H1 (cell line): ENCODE measurements at regions not wholly inside any gene's neighbourhood (a gene's known extent, or its start where the extent isn't known, plus 50 kb on each side); places are given as distances from the start of the nearest gene placed in this dataset.

Experiments used
- CTCF ChIA-PET: fragments of 300-600 bp; sonication (Branson Sonifier 250); formaldehyde crosslinking; loops from one replicate; lab custom pipeline; 2021; ENCODE audit not compliant: partially characterized antibody; lab: Charles Lee
- POLR2A ChIA-PET: fragments of 300-600 bp; sonication (Branson Sonifier 250); formaldehyde crosslinking; loops from one replicate; lab custom pipeline; 2021; ENCODE audit warnings: inconsistent platforms; ENCODE audit not compliant: partially characterized antibody; lab: Charles Lee
- DNase-seq, 2 experiments: peaks; one replicate each; pipeline versions ENCODE4 v3.0.0 to v3.0.0-alpha.2; 2010 to 2022; ENCODE audit warnings: low spot score in 2 of 2, low read depth in 1 of 2, mixed read lengths in 1 of 2
- FAIRE-seq: peaks from 2 replicates; lab custom pipeline; 2011; peaks lifted over from hg19 to GRCh38; lab: Jason Lieb, UNC
- H2AFZ ChIP-seq: 2 replicates; pipeline ENCODE4 v1.8.1; 2012; ENCODE audit warnings: low read length, inconsistent platforms
- H2AK5ac ChIP-seq: 2 replicates; pipeline ENCODE4 v1.6.1; 2013; ENCODE audit warnings: low read depth, low read length
- H2BK120ac ChIP-seq: replicated peaks from 2 replicates; pipeline ENCODE3; 2013; ENCODE audit warnings: low read depth, low read length, inconsistent platforms
- H2BK12ac ChIP-seq: 2 replicates; pipeline ENCODE4 v1.6.1; 2013; ENCODE audit warnings: low read depth, low read length
- H2BK15ac ChIP-seq: 2 replicates; pipeline ENCODE4 v1.6.1; 2013; ENCODE audit warnings: low read length
- H2BK20ac ChIP-seq: 2 replicates; pipeline ENCODE4 v1.6.1; 2013; ENCODE audit warnings: low read length
- H2BK5ac ChIP-seq: 2 replicates; pipeline ENCODE4 v1.6.1; 2013; ENCODE audit warnings: low read depth, low read length
- H3K14ac ChIP-seq: 2 replicates; pipeline ENCODE4 v1.6.1; 2013; ENCODE audit warnings: inconsistent platforms; ENCODE audit not compliant: insufficient read length
- H3K18ac ChIP-seq: 2 replicates; pipeline ENCODE4 v1.6.1; 2013; ENCODE audit warnings: low read length; ENCODE audit errors: extremely low read depth
- H3K23ac ChIP-seq: 2 replicates; pipeline ENCODE4 v1.6.1; 2013; ENCODE audit warnings: inconsistent platforms; ENCODE audit not compliant: insufficient read length
- H3K23me2 ChIP-seq: 2 replicates; pipeline ENCODE4 v1.6.1; 2013; ENCODE audit warnings: low read depth, low read length
- H3K27ac ChIP-seq: 2 replicates; pipeline ENCODE4 v1.6.1; 2011; ENCODE audit warnings: low read depth, low read length, inconsistent platforms
- H3K27me3 ChIP-seq, 4 experiments: replicated peaks in 1 of 4; 1 replicate in 1 of 4; 2 replicates in 3 of 4; pipeline versions ENCODE4 v1.6.1 to v1.8.1; 2011 to 2013; ENCODE audit warnings: low read length in 3 of 4, mild to moderate bottlenecking in 3 of 4, inconsistent platforms in 2 of 4, mixed read lengths in 2 of 4, moderate library complexity in 1 of 4; ENCODE audit not compliant: control insufficient read depth in 3 of 4, insufficient read depth in 3 of 4; ENCODE audit errors: extremely low read depth in 1 of 4
- H3K36me3 ChIP-seq, 4 experiments: 2 replicates each; pipeline versions ENCODE4 v1.6.1 to v1.8.1; 2011 to 2013; ENCODE audit warnings: mild to moderate bottlenecking in 4 of 4, low read length in 3 of 4, moderate library complexity in 2 of 4, control low read depth in 1 of 4, inconsistent platforms in 1 of 4; ENCODE audit not compliant: insufficient read depth in 4 of 4, control insufficient read depth in 2 of 4
- H3K4ac ChIP-seq: replicated peaks from 2 replicates; pipeline ENCODE3; 2013; ENCODE audit warnings: low read length, low read depth, mixed read lengths, inconsistent platforms; ENCODE audit not compliant: insufficient read length
- H3K4me1 ChIP-seq, 4 experiments: replicated peaks in 1 of 4; 1 replicate in 1 of 4; 2 replicates in 3 of 4; pipeline versions ENCODE4 v1.6.1 to v1.8.1; 2011 to 2013; ENCODE audit warnings: low read length in 3 of 4, inconsistent platforms in 2 of 4, mixed read lengths in 1 of 4; ENCODE audit not compliant: insufficient read depth in 4 of 4, control insufficient read depth in 3 of 4
- H3K4me2 ChIP-seq, 2 experiments: 2 replicates each; pipeline versions ENCODE4 v1.6.1 to v1.8.1; 2011 to 2013; ENCODE audit warnings: low read depth in 2 of 2, low read length in 2 of 2, control low read depth in 1 of 2, inconsistent platforms in 1 of 2, mild to moderate bottlenecking in 1 of 2; ENCODE audit not compliant: insufficient read depth in 1 of 2
- H3K4me3 ChIP-seq, 4 experiments: fragments of 200-600, 300-600 bp in 1 of 4; sonication (generic), shearing (Covaris generic), sonication (Bioruptor Twin) in 1 of 4; 2 replicates each; pipeline versions ENCODE4 v1.5.1 to v1.8.1; 2011 to 2016; ENCODE audit warnings: low read length in 4 of 4, low read depth in 3 of 4, control low read depth in 2 of 4, inconsistent platforms in 2 of 4, mild to moderate bottlenecking in 2 of 4, mixed read lengths in 1 of 4, moderate library complexity in 1 of 4; ENCODE audit not compliant: insufficient read depth in 2 of 4; ENCODE audit errors: extremely low read depth in 1 of 4
- H3K56ac ChIP-seq: replicated peaks from 2 replicates; pipeline ENCODE3; 2013; ENCODE audit warnings: low read depth, mild to moderate bottlenecking, mixed read lengths, low read length, inconsistent platforms; ENCODE audit not compliant: insufficient read length
- H3K79me1 ChIP-seq: 2 replicates; pipeline ENCODE4 v1.6.1; 2013; ENCODE audit warnings: low read depth, low read length, control low read depth
- H3K79me2 ChIP-seq, 2 experiments: 2 replicates each; pipeline versions ENCODE4 v1.6.1 to v1.8.1; 2012 to 2013; ENCODE audit warnings: low read length in 2 of 2, mild to moderate bottlenecking in 2 of 2, inconsistent platforms in 1 of 2; ENCODE audit not compliant: insufficient read depth in 2 of 2, control insufficient read depth in 1 of 2
- H3K9ac ChIP-seq, 4 experiments: replicated peaks in 1 of 4; 1 replicate in 1 of 4; 2 replicates in 3 of 4; pipeline versions ENCODE4 v1.6.1 to v1.8.1; 2011 to 2013; ENCODE audit warnings: low read depth in 3 of 4, low read length in 3 of 4, control low read depth in 2 of 4, mild to moderate bottlenecking in 2 of 4, moderate library complexity in 2 of 4, inconsistent platforms in 1 of 4; ENCODE audit errors: extremely low read depth in 1 of 4
- H3K9me3 ChIP-seq, 2 experiments: 2 replicates each; pipeline versions ENCODE4 v1.6.1 to v1.8.1; 2012 to 2013; ENCODE audit warnings: mild to moderate bottlenecking in 2 of 2, moderate library complexity in 2 of 2, control low read depth in 1 of 2, inconsistent platforms in 1 of 2, low read depth in 1 of 2, low read length in 1 of 2, mixed read lengths in 1 of 2; ENCODE audit not compliant: insufficient read depth in 2 of 2
- H4K20me1 ChIP-seq, 2 experiments: replicated peaks in 1 of 2; 2 replicates each; pipeline versions ENCODE3 to v1.8.1; 2011 to 2013; ENCODE audit warnings: inconsistent platforms in 2 of 2, low read length in 2 of 2, mild to moderate bottlenecking in 1 of 2; ENCODE audit not compliant: insufficient read depth in 2 of 2, control insufficient read depth in 1 of 2
- H4K5ac ChIP-seq: 2 replicates; pipeline ENCODE4 v1.6.1; 2013; ENCODE audit warnings: low read length, low read depth, mixed read lengths, inconsistent platforms; ENCODE audit not compliant: insufficient read length
- H4K8ac ChIP-seq: 2 replicates; pipeline ENCODE4 v1.8.0; 2013; ENCODE audit warnings: mild to moderate bottlenecking, moderate library complexity, low read length, inconsistent platforms; ENCODE audit not compliant: insufficient read depth; ENCODE audit errors: extremely low read depth
- H4K91ac ChIP-seq: replicated peaks from 2 replicates; pipeline ENCODE3; 2013; ENCODE audit warnings: low read length, mixed read lengths, inconsistent platforms; ENCODE audit not compliant: insufficient read length
- CHD1 ChIP-seq: IDR thresholded peaks from 2 replicates; pipeline ENCODE4 v1.6.1; 2012; ENCODE audit warnings: low read depth, low read length, improper control_type of control experiment
- EZH2 ChIP-seq: fragments of 200-600 bp; sonication (generic); IDR thresholded peaks from 2 replicates; pipeline ENCODE4 v1.7.1; 2012; ENCODE audit warnings: low read depth, mild to moderate bottlenecking, moderate library complexity, low read length, inconsistent platforms; ENCODE audit not compliant: severe bottlenecking
- FOSL1 ChIP-seq: IDR thresholded peaks from 2 replicates; pipeline ENCODE4 v1.6.1; 2011; ENCODE audit warnings: mild to moderate bottlenecking, low read depth, low read length, moderate library complexity; ENCODE audit not compliant: insufficient read depth
- HDAC2 ChIP-seq, 2 experiments: fragments of 300-600 bp in 1 of 2; sonication (generic) in 1 of 2; IDR thresholded peaks; 2 replicates each; pipeline ENCODE4 v1.6.1; 2011 to 2012; ENCODE audit warnings: low read depth in 2 of 2, low read length in 2 of 2, mild to moderate bottlenecking in 2 of 2, moderate library complexity in 2 of 2, borderline replicate concordance in 1 of 2, inconsistent platforms in 1 of 2
- HDAC6 ChIP-seq: IDR thresholded peaks from one replicate; pipeline ENCODE4 v1.7.1; 2012; ENCODE audit warnings: low read depth, mild to moderate bottlenecking, inconsistent platforms, low read length, moderate library complexity
- JUND ChIP-seq: IDR thresholded peaks from 2 replicates; pipeline ENCODE4 v1.6.1; 2011; ENCODE audit warnings: mild to moderate bottlenecking, improper control_type of control experiment, low read length
- KDM4A ChIP-seq: IDR thresholded peaks from one replicate; pipeline ENCODE4 v1.7.1; 2012; ENCODE audit warnings: low read depth, mild to moderate bottlenecking, moderate library complexity, low read length, inconsistent platforms; ENCODE audit not compliant: severe bottlenecking
- KDM5A ChIP-seq: fragments of 200-600 bp; IDR thresholded peaks from 2 replicates; pipeline ENCODE4 v1.7.1; 2012; ENCODE audit warnings: mild to moderate bottlenecking, low read length, inconsistent platforms, mixed read lengths
- SIRT6 ChIP-seq: IDR thresholded peaks from one replicate; pipeline ENCODE4 v1.7.1; 2012; ENCODE audit warnings: low read length, inconsistent platforms
- SP4 ChIP-seq: IDR thresholded peaks from 2 replicates; pipeline ENCODE4 v1.6.1; 2012; ENCODE audit warnings: low read length, inconsistent platforms
- WGBS, 2 experiments: shearing (Covaris generic) in 1 of 2; methylation state at CpG; one replicate each; pipeline versions ENCODE4 v1.1.6 to v1.1.7; 2013 to 2015; ENCODE audit warnings: low lambda C conversion rate in 2 of 2, mixed read lengths in 2 of 2, inconsistent platforms in 1 of 2, low coverage in 1 of 2, missing lambda C conversion rate in 1 of 2; ENCODE audit not compliant: insufficient replicate concordance in 2 of 2, insufficient coverage in 1 of 2, insufficient read length in 1 of 2; ENCODE audit errors: extremely low coverage in 1 of 2, missing lambda C conversion rate in 1 of 2; 5-methylcytosine and 5-hydroxymethylcytosine counted together

- POLR2A ChIA-PET = no interaction called here
Observed at GRCh38 chr20:47931002-47931401, 145.7 kb upstream of the SULF2 start.

More at GRCh38 chr20:47931002-47931401, 145.7 kb upstream of the SULF2 start:
- Histone ChIP-seq H2BK12ac (no peak overlapping the region), H3K56ac (no peak overlapping the region), H2BK5ac (no peak overlapping the region), H3K4me3 (no peak overlapping the region), H3K27me3 (no peaks in the 10 kb centered on the region), H2AFZ (no peak overlapping the region), H3K9ac (no peak overlapping the region), H2AK5ac (no peak overlapping the region), H3K18ac (no peak overlapping the region), H3K4ac (no peak overlapping the region), H3K79me1 (no peaks in the 10 kb centered on the region), H2BK15ac (no peak overlapping the region), H2BK20ac (no peak overlapping the region), H4K20me1 (no peaks in the 10 kb centered on the region), H4K91ac (no peak overlapping the region), H3K23ac (no peak overlapping the region), H4K8ac (no peak overlapping the region), H4K5ac (no peak overlapping the region), H3K23me2 (no peaks in the 10 kb centered on the region), H3K36me3 (no peaks in the 10 kb centered on the region), H3K79me2 (no peaks in the 10 kb centered on the region), H2BK120ac (no peak overlapping the region), H3K4me2 (no peak overlapping the region), H3K27ac (no peak overlapping the region), H3K14ac (no peak overlapping the region), H3K4me1 (no peaks in the 10 kb centered on the region), H3K9me3 (no peaks in the 10 kb centered on the region)
- CTCF ChIA-PET = interaction anchor here (0.7 to 1.5 kb wide), 3 partner anchors 267 to 690 kb away, joined by 3 to 4 read pairs (median 3); no protein-coding TSS in a partner anchor
- TF ChIP-seq SIRT6 (no peak), FOSL1 (no peak), HDAC6 (no peak), JUND (no peak), KDM4A (no peak), CHD1 (no peak), KDM5A (no peak), SP4 (no peak), HDAC2 (IDR thresholded peaks at IDR 0.05; ENCODE audit: borderline replicate concordance in 1 of 2, low read depth in 2 of 2, low read length in 2 of 2) (no peak), EZH2 (no peak)
- WGBS, 2 experiments = 95% methylated on average over 2 of the region's 2 CpGs; no CpG with 5 or more reads in 1 of the 2 experiments
- DNase-seq (no peak), FAIRE-seq (no peak)
